DND-41 (cell line): ENCODE measurements at regions not wholly inside any gene's neighbourhood (a gene's known extent, or its start where the extent isn't known, plus 50 kb on each side); places are given as distances from the start of the nearest gene placed in this dataset.

Experiments
- CTCF ChIP-seq: IDR thresholded peaks from 2 replicates; pipeline ENCODE4 v1.5.1; 2012; ENCODE audit warnings: borderline replicate concordance, low read length, moderate library complexity, mild to moderate bottlenecking; ENCODE audit not compliant: poor library complexity, severe bottlenecking; ENCODE audit errors: extremely low read depth
- EZH2 ChIP-seq: IDR thresholded peaks from 3 replicates; pipeline ENCODE4 v1.6.1; 2012; ENCODE audit warnings: borderline replicate concordance, low read depth, mild to moderate bottlenecking, moderate library complexity, low read length, inconsistent platforms; ENCODE audit not compliant: severe bottlenecking

- TF ChIP-seq CTCF (no peak), EZH2 (no peak)
Observed at GRCh38 chr5:91825618-91826017, 442.5 kb upstream of the ARRDC3 start.
